Mucosa of gallbladder (tissue), 1 donor: ENCODE measurements at regions not wholly inside any gene's neighbourhood (a gene's known extent, or its start where the extent isn't known, plus 50 kb on each side); places are given as distances from the start of the nearest gene placed in this dataset.

Experiments used
- DNase-seq: peaks from one replicate; pipeline ENCODE4 v3.0.0-alpha.2; 2020; ENCODE audit warnings: low spot score
- donor health status: DM: no; HTN: no; CAD: no.

- DNase-seq = no peak
Measured at GRCh38 chr3:82287562-82287961, 526.1 kb upstream of the GBE1 start.

- DNase-seq = no peak
Measured at GRCh38 chr3:82281205-82281604, 519.8 kb upstream of the GBE1 start.

GRCh38 chr3:82276992-82277391, 515.5 kb upstream of the GBE1 start:
- no peak for DNase-seq

- no peak for DNase-seq
Measured at GRCh38 chr3:82274897-82275296, 513.5 kb upstream of the GBE1 start.

GRCh38 chr3:82265747-82266146, 504.3 kb upstream of the GBE1 start:
- no peak for DNase-seq

- DNase-seq = no peak
Measured at GRCh38 chr3:82262193-82262592, 500.7 kb upstream of the GBE1 start.

- no peak for DNase-seq
Measured at GRCh38 chr3:82261637-82262036, 500.2 kb upstream of the GBE1 start.

- no peak for DNase-seq
Measured at GRCh38 chr3:82261013-82261412, 499.6 kb upstream of the GBE1 start.

GRCh38 chr3:82259994-82260393, 498.5 kb upstream of the GBE1 start:
- no peak for DNase-seq

GRCh38 chr3:82240322-82240721, 478.9 kb upstream of the GBE1 start:
- no peak for DNase-seq

- no peak for DNase-seq
Measured at GRCh38 chr3:82236257-82236656, 474.8 kb upstream of the GBE1 start.

GRCh38 chr3:82229397-82229796, 468.0 kb upstream of the GBE1 start:
- no peak for DNase-seq

- no peak for DNase-seq
Measured at GRCh38 chr3:82224661-82225060, 463.2 kb upstream of the GBE1 start.

GRCh38 chr3:82222401-82222800, 461.0 kb upstream of the GBE1 start:
- no peak for DNase-seq

GRCh38 chr3:82217571-82217970, 456.1 kb upstream of the GBE1 start:
- DNase-seq = no peak

GRCh38 chr3:82208002-82208710, 446.7 kb upstream of the GBE1 start:
- DNase-seq = no peak

- DNase-seq = no peak
Measured at GRCh38 chr3:82202269-82202668, 440.8 kb upstream of the GBE1 start.

GRCh38 chr3:82201316-82201715, 439.9 kb upstream of the GBE1 start:
- no peak for DNase-seq

GRCh38 chr3:82198009-82198408, 436.6 kb upstream of the GBE1 start:
- DNase-seq = no peak

- no peak for DNase-seq
Measured at GRCh38 chr3:82196645-82197044, 435.2 kb upstream of the GBE1 start.

GRCh38 chr3:82194870-82195269, 433.4 kb upstream of the GBE1 start:
- no peak for DNase-seq

- no peak for DNase-seq
Measured at GRCh38 chr3:82186017-82186416, 424.6 kb upstream of the GBE1 start.

GRCh38 chr3:82179291-82179690, 417.8 kb upstream of the GBE1 start:
- DNase-seq = no peak

- DNase-seq = no peak
Measured at GRCh38 chr3:82178291-82178690, 416.8 kb upstream of the GBE1 start.
